Activated CD4-positive, alpha-beta T cell treated with anti-CD3 and anti-CD28 coated beads for 36 hours (primary cell): ENCODE measurements at regions not wholly inside any gene's neighbourhood (a gene's known extent, or its start where the extent isn't known, plus 50 kb on each side); places are given as distances from the start of the nearest gene placed in this dataset.

Experiments
- ATAC-seq: fragments of 200-7000 bp; cut with Tn5 transposase; one replicate; pipeline ENCODE4 v1.10.0; 2021; ENCODE audit warnings: mild to moderate bottlenecking, moderate library complexity
- CTCF ChIA-PET: fragments of 350-600 bp; sonication (Branson Sonifier 250); formaldehyde crosslinking; loops from one replicate; lab custom pipeline; 2021; ENCODE audit warnings: antibody characterized with exemption; lab: Charles Lee
- POLR2A ChIA-PET: fragments of 350-600 bp; sonication (Branson Sonifier 250); formaldehyde crosslinking; loops from one replicate; lab custom pipeline; 2021; ENCODE audit warnings: antibody characterized with exemption, inconsistent platforms; lab: Charles Lee
- DNase-seq: peaks from one replicate; pipeline ENCODE4 v3.0.0-alpha.2; 2020
- H3K27ac Mint-ChIP-seq: one replicate; pipeline ENCODE4 v1.8.0; 2021; ENCODE audit warnings: mixed read lengths
- H3K27me3 Mint-ChIP-seq: one replicate; pipeline ENCODE4 v1.8.0; 2021; ENCODE audit warnings: mixed read lengths
- H3K36me3 Mint-ChIP-seq: one replicate; pipeline ENCODE4 v1.8.0; 2021; ENCODE audit warnings: low read depth, mixed read lengths
- H3K4me1 Mint-ChIP-seq: one replicate; pipeline ENCODE4 v1.8.0; 2021; ENCODE audit warnings: mixed read lengths
- H3K4me3 Mint-ChIP-seq: one replicate; pipeline ENCODE4 v1.8.0; 2021; ENCODE audit warnings: mild to moderate bottlenecking, moderate library complexity, mixed read lengths
- H3K9me3 Mint-ChIP-seq: one replicate; pipeline ENCODE4 v1.8.0; 2021; ENCODE audit warnings: low read depth, mixed read lengths
- intact Hi-C, 2 experiments: fragments of 100-400 bp; cut with DNase I in 1 of 2; cut with micrococcal nuclease in 1 of 2; formaldehyde crosslinking; loops; one replicate each; pipeline versions ENCODE4 v1.14.2 to v1.15.1; 2022 to 2024; cut with DNase I, micrococcal nuclease

- no peak overlapping the region for H3K27ac Mint-ChIP-seq
- no peak for ATAC-seq
- no peaks in the 10 kb centered on the region for H3K4me1 Mint-ChIP-seq
- POLR2A ChIA-PET: no interaction called here
- no peaks in the 10 kb centered on the region for H3K9me3 Mint-ChIP-seq
- H3K27me3 Mint-ChIP-seq: peaks cover 9% of the 10 kb centered on the region
- no peaks in the 10 kb centered on the region for H3K36me3 Mint-ChIP-seq
- intact Hi-C loops: loop anchor here (10.0 kb wide), 3 partner anchors 1111 to 1351 kb away; no protein-coding TSS in a partner anchor
- H3K4me3 Mint-ChIP-seq: no peak overlapping the region
- no peak for DNase-seq
- CTCF ChIA-PET: interaction anchor here (0.7 kb wide), 1 partner anchor 97 kb away, joined by 3 read pairs; no protein-coding TSS in a partner anchor
Observed at GRCh38 chr1:55473661-55474060, 258.5 kb upstream of the USP24 start.

GRCh38 chr1:55472784-55473183 lies 257.6 kb upstream of the USP24 start:
- no peaks in the 10 kb centered on the region for H3K36me3 Mint-ChIP-seq
- no peak overlapping the region for H3K27ac Mint-ChIP-seq
- ChIA-PET POLR2A (no interaction called here), CTCF (interaction anchor here (0.6 kb wide), 1 partner anchor 1105 kb away, joined by 3 read pairs; no protein-coding TSS in a partner anchor)
- H3K4me3 Mint-ChIP-seq: no peak overlapping the region
- no peak for ATAC-seq
- DNase-seq: no peak
- intact Hi-C loops: loop anchor here (10.0 kb wide), 3 partner anchors 1112 to 1352 kb away; no protein-coding TSS in a partner anchor
- H3K9me3 Mint-ChIP-seq: no peaks in the 10 kb centered on the region
- no peaks in the 10 kb centered on the region for H3K4me1 Mint-ChIP-seq
- peaks cover 9% of the 10 kb centered on the region for H3K27me3 Mint-ChIP-seq

DNA sequence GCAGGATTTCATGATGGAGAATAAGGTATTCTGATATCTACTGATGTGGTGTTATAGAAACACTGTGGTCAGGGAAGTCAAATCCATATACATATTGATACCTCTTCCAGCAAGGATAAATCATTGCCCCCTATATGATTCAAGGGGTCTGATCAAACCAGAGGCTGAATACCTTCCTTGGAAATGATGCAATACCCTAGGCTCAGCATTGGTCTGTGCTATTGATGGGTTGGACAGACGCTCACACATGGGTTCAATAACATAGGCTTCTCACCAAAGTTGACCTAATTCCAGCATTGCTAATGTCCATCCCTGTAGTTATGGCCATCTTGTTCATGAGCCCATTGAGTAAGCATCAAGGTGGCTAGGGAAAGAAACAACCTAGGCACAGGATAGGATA lies 257.0 kb upstream of the USP24 start:
- POLR2A ChIA-PET: no interaction called here
- ATAC-seq (no peak), DNase-seq (no peak)
- no peak overlapping the region for H3K27ac Mint-ChIP-seq
- no peak overlapping the region for H3K4me3 Mint-ChIP-seq
- no peaks in the 10 kb centered on the region for H3K9me3 Mint-ChIP-seq
- H3K27me3 Mint-ChIP-seq: peaks cover 6% of the 10 kb centered on the region
- intact Hi-C loops: loop anchor here (10.0 kb wide), 3 partner anchors 1113 to 1353 kb away; no protein-coding TSS in a partner anchor
- H3K36me3 Mint-ChIP-seq: no peaks in the 10 kb centered on the region
- no peaks in the 10 kb centered on the region for H3K4me1 Mint-ChIP-seq
- CTCF ChIA-PET: no interaction called here

DNA sequence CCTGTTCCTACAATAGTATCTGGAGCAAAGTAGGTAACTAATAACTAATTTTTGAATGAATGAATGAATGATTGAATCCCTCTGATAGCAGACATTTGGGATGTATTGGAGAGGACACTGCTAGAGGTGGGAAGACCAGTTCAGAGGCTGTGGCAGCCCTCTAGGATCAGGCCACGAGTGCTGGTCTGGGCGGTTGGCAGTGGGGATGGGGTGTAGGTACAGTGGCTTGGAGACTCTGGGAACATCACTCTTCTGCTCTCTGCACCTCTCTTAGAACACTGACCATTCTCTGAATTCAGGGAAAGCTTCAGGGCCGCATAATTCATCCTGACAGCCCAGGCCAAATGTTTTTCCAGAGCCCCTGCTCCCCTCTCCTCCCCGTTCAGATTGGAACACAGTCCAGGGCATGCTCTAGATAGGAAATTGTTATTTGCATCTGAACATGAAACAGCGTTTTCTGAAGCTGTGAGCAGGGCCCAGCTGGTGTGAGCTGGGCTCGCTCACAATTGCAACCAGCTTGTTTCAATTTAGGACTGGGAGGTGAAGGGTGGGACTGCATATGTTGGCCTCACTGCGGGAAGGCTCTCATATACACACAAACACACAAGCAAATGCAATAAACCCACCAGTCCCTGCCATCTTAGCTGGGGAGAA lies 253.1 kb upstream of the USP24 start:
- DNase-seq (no peak), ATAC-seq (no peak)
- peaks cover 5% of the 10 kb centered on the region for H3K4me1 Mint-ChIP-seq
- POLR2A ChIA-PET: no interaction called here
- H3K4me3 Mint-ChIP-seq: no peak overlapping the region
- no peak overlapping the region for H3K27ac Mint-ChIP-seq
- H3K36me3 Mint-ChIP-seq: no peaks in the 10 kb centered on the region
- CTCF ChIA-PET: no interaction called here
- H3K27me3 Mint-ChIP-seq: peaks cover 4% of the 10 kb centered on the region
- no peaks in the 10 kb centered on the region for H3K9me3 Mint-ChIP-seq
- intact Hi-C loops: no loop called here

- Mint-ChIP-seq H3K27me3 (peaks cover 2% of the 10 kb centered on the region), H3K4me1 (peaks cover 5% of the 10 kb centered on the region), H3K36me3 (no peaks in the 10 kb centered on the region), H3K4me3 (no peak overlapping the region), H3K9me3 (no peaks in the 10 kb centered on the region), H3K27ac (no peak overlapping the region)
- no peak for DNase-seq
- POLR2A ChIA-PET: no interaction called here
- no peak for ATAC-seq
- CTCF ChIA-PET: no interaction called here
- intact Hi-C loops: no loop called here
Observed at GRCh38 chr1:55466921-55467320, 251.8 kb upstream of the USP24 start.

DNA sequence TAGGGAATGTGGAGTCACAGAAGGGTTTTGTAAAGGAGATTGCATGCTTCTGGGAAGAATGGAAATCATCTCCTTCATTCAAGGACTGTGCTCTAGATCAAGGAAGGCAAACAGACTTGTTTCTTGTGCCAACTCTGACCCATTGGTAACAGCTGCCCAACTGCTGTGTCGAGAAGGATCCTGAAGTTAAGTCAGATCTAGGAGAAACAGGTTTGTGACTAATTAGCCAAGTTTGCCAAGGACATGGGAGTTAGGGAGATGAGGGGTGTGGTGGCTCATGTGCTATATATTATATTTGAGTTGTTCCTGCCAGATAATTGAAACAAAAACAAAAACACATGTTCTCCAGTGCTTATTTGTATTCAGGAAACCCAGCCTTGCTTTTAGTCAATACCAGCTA lies 251.2 kb upstream of the USP24 start:
- POLR2A ChIA-PET: no interaction called here
- intact Hi-C loops: no loop called here
- no peak overlapping the region for H3K27ac Mint-ChIP-seq

GRCh38 chr1:55464550-55464949 lies 249.4 kb upstream of the USP24 start:
- ATAC-seq: no peak

More for the DNA sequence above, 251.2 kb upstream of the USP24 start:
- no peaks in the 10 kb centered on the region for H3K9me3 Mint-ChIP-seq
- no peak overlapping the region for H3K4me3 Mint-ChIP-seq
- no peak for ATAC-seq
- CTCF ChIA-PET: no interaction called here
- peaks cover 5% of the 10 kb centered on the region for H3K4me1 Mint-ChIP-seq
- no peak for DNase-seq
- peaks cover 2% of the 10 kb centered on the region for H3K27me3 Mint-ChIP-seq
- no peaks in the 10 kb centered on the region for H3K36me3 Mint-ChIP-seq

DNA sequence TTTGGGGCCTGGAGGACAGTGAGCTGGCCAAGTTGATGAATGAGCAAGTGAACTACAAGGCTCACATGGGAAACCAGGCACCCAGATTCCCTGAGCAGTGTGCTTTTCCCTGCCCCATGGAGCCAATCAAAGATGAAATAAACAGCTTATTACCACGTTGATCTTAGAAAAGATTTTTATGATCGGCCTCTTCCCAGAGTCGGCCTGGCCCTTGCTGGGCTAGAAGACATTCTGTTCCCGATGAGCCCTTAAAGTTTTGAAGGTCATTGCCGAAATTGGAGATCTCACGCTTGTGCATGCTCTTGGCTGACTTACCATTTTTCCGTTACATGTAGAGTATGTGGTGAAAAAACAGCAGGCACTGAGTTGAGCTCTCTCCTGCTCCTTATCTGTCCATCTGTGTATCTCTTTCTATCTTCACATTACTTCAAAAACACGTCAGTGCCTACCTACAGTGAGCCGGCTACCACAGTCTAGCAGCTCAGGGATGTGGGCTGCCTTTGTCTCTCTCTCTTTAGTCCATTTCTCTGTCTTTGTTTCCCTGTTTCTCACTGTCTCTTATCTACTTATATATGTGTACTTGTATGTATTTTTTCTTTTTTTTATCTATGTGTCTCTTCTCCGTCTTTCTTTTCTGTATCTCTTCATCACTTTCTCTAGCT lies 248.8 kb upstream of the USP24 start:
- DNase-seq: peak; percentile 7
- no peak overlapping the region for H3K4me3 Mint-ChIP-seq
- no peaks in the 10 kb centered on the region for H3K9me3 Mint-ChIP-seq
- ChIA-PET CTCF (interaction anchor here (0.9 kb wide), 1 partner anchor 88 kb away, joined by 3 read pairs; no protein-coding TSS in a partner anchor), POLR2A (no interaction called here)
- H3K27me3 Mint-ChIP-seq: peaks cover 5% of the 10 kb centered on the region
- peak; percentile 33 for ATAC-seq
- peaks cover 5% of the 10 kb centered on the region for H3K4me1 Mint-ChIP-seq
- H3K27ac Mint-ChIP-seq: no peak overlapping the region
- no peaks in the 10 kb centered on the region for H3K36me3 Mint-ChIP-seq
- intact Hi-C loops: no loop called here

More at GRCh38 chr1:55464550-55464949, 249.4 kb upstream of the USP24 start:
- DNase-seq: no peak
- intact Hi-C loops: no loop called here
- peaks cover 5% of the 10 kb centered on the region for H3K27me3 Mint-ChIP-seq
- no peak overlapping the region for H3K27ac Mint-ChIP-seq
- POLR2A ChIA-PET: no interaction called here
- CTCF ChIA-PET: interaction anchor here (0.9 kb wide), 1 partner anchor 89 kb away, joined by 3 read pairs; no protein-coding TSS in a partner anchor
- H3K4me1 Mint-ChIP-seq: peaks cover 5% of the 10 kb centered on the region
- H3K36me3 Mint-ChIP-seq: no peaks in the 10 kb centered on the region
- no peak overlapping the region for H3K4me3 Mint-ChIP-seq
- H3K9me3 Mint-ChIP-seq: no peaks in the 10 kb centered on the region

GRCh38 chr1:55457874-55458273 lies 242.7 kb upstream of the USP24 start:
- Mint-ChIP-seq H3K4me3 (no peak overlapping the region), H3K4me1 (no peaks in the 10 kb centered on the region), H3K27me3 (peaks cover 6% of the 10 kb centered on the region), H3K27ac (no peak overlapping the region), H3K9me3 (peaks cover 6% of the 10 kb centered on the region), H3K36me3 (no peaks in the 10 kb centered on the region)
- CTCF ChIA-PET: interaction anchor here (1.6 kb wide), 1 partner anchor 21 kb away, joined by 3 read pairs; no protein-coding TSS in a partner anchor
- ATAC-seq (no peak), DNase-seq (no peak)
- intact Hi-C loops: no loop called here
- POLR2A ChIA-PET: no interaction called here

DNA sequence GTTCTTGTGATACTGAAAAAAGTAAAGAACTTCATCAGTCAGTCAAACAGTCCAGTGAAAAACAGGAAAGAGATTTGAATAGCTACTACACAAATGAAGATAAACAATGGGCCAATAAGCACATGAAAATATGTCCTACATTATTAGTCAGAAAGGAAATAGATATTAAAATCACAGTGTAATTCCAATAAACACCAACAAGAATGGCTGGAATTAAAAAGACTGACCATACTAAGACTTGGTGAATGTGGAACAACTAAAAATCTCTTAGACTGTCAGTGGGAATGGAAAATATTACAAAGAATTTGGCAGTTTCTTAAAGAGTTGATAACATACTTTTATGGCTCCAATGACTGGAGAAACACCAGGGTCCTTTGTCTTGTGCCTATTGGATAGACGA lies 241.8 kb upstream of the USP24 start:
- Mint-ChIP-seq H3K4me1 (no peaks in the 10 kb centered on the region), H3K9me3 (peaks cover 6% of the 10 kb centered on the region), H3K4me3 (no peak overlapping the region), H3K27me3 (peaks cover 10% of the 10 kb centered on the region), H3K36me3 (no peaks in the 10 kb centered on the region), H3K27ac (no peak overlapping the region)
- CTCF ChIA-PET: interaction anchor here (0.6 kb wide), 1 partner anchor 83 kb away, joined by 4 read pairs; no protein-coding TSS in a partner anchor
- intact Hi-C loops: no loop called here
- DNase-seq: no peak
- POLR2A ChIA-PET: no interaction called here
- ATAC-seq: no peak

DNA sequence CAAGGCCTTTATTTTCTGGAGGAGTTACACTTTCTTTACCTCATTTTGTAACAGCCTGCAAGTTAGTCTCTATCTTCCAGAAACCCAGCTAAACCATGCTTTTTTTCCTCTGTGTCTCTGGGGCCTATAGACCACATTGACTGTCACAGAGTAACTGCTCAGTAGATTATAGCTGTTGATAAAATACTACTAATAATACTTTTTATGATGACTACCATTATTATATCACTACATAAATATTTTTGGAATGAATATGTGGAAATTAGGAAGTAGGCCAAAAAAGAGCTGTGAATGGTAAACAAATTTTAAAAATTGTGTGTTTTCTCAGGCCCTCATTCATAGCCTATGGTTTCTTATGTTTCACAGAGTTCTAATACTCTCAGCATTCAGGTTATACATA lies 233.1 kb upstream of the USP24 start:
- H3K27ac Mint-ChIP-seq: no peak overlapping the region
- POLR2A ChIA-PET: no interaction called here
- CTCF ChIA-PET: interaction anchor here (1.2 kb wide), 1 partner anchor 70 kb away, joined by 3 read pairs; no protein-coding TSS in a partner anchor
- no peak for ATAC-seq
- peaks cover 10% of the 10 kb centered on the region for H3K27me3 Mint-ChIP-seq
- DNase-seq: no peak
- intact Hi-C loops: loop anchor here in 1 of 2 experiments (10.0 kb wide), 1 partner anchor 303 kb away; no protein-coding TSS in a partner anchor
- H3K36me3 Mint-ChIP-seq: no peaks in the 10 kb centered on the region
- H3K4me3 Mint-ChIP-seq: no peak overlapping the region
- H3K9me3 Mint-ChIP-seq: no peaks in the 10 kb centered on the region
- H3K4me1 Mint-ChIP-seq: peaks cover 8% of the 10 kb centered on the region
